GM10266 (cell line): ENCODE measurements at regions not wholly inside any gene's neighbourhood (a gene's known extent, or its start where the extent isn't known, plus 50 kb on each side); places are given as distances from the start of the nearest gene placed in this dataset.

ENCODE experiments used
- DNase-seq: peaks from one replicate; pipeline ENCODE4 v3.0.0; 2012; ENCODE audit errors: extremely low spot score
- TF ChIP-seq, protein P1 (sequence below): IDR thresholded peaks from 2 replicates; pipeline ENCODE4 v1.5.1; 2012; ENCODE audit warnings: mild to moderate bottlenecking, low read depth; ENCODE audit not compliant: control insufficient read depth, insufficient read depth; ENCODE audit errors: missing control alignments

DNA sequence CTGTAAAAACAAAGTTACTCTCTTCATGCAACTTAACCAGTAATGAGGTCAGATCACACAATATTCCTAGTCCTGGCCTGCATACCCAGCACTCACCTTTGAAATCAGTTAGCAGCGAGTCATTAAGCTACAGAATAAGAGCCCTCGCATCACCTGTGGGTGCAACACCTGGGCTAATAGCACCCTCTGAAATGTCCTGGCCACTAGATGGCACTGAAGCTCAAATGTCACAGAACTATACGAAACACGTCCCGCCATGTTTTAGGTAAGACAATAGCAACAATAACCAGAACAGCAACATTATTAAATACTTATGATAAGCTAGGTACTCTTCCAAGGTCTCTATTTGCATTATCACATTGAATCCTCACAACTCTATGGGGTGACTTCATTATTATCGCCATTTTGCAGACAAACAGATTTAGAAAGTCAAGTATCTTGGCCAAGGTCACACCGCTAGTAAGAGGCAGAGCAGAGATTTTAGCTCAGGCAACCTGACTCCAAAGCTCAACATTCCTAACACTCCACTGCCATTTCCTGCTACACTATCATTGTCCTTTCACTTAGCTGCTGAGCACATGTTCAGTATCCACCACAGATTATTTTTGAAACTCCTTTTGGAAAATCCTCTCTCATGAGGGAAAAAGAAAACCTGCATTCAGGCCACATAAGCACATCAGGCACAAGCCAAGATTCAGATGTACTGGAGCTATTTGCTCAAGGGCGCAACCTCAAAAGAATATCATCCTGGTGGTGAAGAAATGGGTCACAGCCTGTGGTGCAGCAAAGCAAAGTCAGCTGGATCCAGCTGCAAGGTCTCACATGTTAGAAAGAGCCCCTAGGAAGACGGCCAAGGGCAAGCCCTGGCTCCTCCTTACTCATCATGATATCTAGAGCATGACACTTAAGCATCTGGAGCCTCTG is 59.5 kb upstream of the KDR start:
- TF ChIP-seq, protein P1, sequence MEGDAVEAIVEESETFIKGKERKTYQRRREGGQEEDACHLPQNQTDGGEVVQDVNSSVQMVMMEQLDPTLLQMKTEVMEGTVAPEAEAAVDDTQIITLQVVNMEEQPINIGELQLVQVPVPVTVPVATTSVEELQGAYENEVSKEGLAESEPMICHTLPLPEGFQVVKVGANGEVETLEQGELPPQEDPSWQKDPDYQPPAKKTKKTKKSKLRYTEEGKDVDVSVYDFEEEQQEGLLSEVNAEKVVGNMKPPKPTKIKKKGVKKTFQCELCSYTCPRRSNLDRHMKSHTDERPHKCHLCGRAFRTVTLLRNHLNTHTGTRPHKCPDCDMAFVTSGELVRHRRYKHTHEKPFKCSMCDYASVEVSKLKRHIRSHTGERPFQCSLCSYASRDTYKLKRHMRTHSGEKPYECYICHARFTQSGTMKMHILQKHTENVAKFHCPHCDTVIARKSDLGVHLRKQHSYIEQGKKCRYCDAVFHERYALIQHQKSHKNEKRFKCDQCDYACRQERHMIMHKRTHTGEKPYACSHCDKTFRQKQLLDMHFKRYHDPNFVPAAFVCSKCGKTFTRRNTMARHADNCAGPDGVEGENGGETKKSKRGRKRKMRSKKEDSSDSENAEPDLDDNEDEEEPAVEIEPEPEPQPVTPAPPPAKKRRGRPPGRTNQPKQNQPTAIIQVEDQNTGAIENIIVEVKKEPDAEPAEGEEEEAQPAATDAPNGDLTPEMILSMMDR, result peak; percentile 54
- no peak for DNase-seq

DNA sequence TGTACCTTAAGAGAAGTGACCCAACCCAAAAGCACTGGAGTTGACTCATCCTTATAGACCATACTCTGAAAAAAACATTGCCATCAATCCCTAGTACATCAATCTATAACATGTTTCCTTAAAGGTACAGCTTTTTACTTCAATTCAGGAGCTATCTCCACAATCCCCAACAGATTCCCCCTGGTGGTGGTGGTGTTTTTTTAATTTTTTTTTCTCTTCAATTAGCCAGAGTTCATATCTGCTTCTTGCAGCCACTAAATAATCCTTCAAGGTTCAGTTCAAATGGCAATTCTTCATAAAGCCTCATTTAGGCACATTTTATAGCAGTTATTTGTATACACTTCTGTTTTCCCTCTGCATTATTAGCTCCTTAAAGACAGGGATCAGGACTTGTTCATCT is 60.7 kb upstream of the KDR start:
- no peak for DNase-seq
- TF ChIP-seq, protein P1, result no peak

DNA sequence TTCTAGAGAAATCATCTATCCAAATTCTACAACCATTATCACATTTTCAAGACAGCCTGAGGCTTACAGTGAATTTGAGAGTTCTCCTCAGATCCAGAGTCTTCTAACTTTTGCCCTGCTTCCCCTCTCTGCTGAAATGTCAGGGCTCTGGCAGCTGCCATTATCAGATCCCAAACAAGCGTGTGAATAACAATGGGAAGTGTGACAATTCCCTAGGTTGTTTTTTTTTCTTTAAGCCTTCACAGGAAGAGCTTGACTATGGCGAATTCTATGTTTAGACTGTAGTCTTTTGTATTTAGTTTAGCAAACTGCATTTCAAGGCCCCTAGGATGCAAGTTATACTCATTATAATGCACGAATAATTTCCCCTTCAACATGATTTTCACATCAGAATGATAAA is 61.3 kb upstream of the KDR start:
- no peak for DNase-seq
- TF ChIP-seq, protein P1, result no peak

- TF ChIP-seq, protein P1, result no peak
- no peak for DNase-seq
Observed at GRCh38 chr4:55214172-55214571, 88.8 kb upstream of the KDR start.

DNA sequence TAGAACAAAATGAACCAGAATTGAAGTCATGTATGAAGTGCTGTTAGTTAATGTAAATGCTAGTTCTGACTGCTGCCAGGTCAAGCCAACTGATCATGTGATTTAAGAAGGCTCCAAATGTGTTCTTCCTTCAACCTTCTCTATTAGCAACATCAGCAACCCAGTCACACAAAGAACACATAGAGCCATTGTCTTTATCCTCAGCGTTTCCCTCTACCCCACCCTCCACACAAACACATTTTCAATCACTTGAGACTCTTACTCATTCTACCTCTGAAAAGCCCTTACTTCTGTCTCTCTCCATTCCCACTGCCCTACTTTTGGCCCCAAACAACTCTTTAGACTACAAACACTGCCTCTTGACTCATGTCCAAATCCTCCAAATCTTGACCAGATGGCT is 89.7 kb upstream of the KDR start:
- DNase-seq, result no peak
- TF ChIP-seq, protein P1, result no peak

GRCh38 chr4:55216863-55217635 is 91.7 kb upstream of the KDR start:
- TF ChIP-seq, protein P1, result no peak

More at GRCh38 chr4:55216863-55217635, 91.7 kb upstream of the KDR start:
- no peak for DNase-seq
